ENCODE measurements at regions not wholly inside any gene's neighbourhood (a gene's known extent, or its start where the extent isn't known, plus 50 kb on each side); places are given as distances from the start of the nearest gene placed in this dataset.

DNA sequence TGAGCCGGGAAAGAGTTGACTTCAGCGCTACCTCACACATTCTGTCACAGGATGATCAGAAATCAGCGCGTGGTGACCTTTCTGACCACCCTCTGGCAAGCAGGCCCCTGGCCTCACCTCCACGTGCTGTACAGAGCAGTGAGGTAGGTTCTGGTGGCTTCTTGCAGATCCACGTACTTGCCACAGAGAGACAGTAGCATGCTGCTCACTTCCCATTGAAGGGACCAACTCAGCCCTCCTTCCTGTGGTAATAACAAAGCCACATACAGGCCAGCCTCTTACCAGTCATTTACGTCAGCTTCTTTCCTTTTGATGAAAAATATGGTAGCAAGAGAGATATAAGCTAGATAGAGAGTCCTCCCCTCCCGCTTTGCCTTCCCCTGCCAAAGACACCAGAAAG, 200.7 kb downstream of the CHRM3 start:
- no TSS peak for BruUV-seq (replicated peaks)
- no peak for ATAC-seq
- POLR2A ChIA-PET (ENCODE audit: unreplicated experiment) = no interaction called here

DNA sequence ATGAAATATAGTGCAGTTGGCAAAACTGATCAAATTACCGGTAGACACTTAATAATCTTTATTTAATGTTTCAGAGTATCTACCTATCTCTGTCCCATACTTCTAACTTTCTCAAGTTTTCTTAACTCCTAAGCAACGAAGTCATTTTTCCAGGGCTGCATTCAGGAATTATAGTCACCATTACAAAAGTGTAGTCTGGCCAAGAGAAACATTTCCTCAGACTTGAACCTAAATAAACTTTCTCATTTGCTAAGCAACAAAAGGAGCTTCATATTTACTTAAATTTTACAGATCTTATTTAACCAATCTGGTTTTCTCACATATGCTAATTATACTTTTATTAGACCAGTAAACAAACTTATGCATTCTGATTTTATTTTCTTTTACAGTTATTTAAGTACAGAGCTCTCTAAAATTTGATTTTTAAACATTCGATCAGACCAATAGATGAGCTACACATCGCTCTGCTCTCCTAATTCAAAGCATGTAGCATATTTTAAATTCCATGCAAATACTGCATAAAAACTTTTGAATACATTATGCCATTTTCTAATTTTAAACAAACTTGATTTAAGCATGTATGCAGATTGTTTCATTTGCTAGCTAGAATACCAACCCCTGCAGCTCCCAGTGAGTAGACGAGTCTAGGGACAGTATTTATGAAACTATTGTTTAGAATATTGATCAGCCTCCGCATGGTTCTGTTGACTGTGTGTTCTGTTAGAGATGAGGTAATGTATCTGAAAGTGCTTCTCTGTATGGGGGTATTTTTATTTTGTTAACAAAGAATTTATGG, 201.4 kb downstream of the CHRM3 start:
- CTCF ChIA-PET = no interaction called here

More for the DNA sequence above, 200.7 kb downstream of the CHRM3 start:
- no peak overlapping the region for H3K4me2 ChIP-seq (ENCODE audit: low read length)
- no peak overlapping the region for H3K9ac ChIP-seq (ENCODE audit: low read length)
- no peaks in the 10 kb centered on the region for H3K36me3 ChIP-seq (ENCODE audit: low read depth, low read length)
- no peak for TF ChIP-seq EZH2phosphoT487 (IDR thresholded peaks at IDR 0.05; ENCODE audit: borderline replicate concordance, low read length)
- TF ChIP-seq, protein P1, sequence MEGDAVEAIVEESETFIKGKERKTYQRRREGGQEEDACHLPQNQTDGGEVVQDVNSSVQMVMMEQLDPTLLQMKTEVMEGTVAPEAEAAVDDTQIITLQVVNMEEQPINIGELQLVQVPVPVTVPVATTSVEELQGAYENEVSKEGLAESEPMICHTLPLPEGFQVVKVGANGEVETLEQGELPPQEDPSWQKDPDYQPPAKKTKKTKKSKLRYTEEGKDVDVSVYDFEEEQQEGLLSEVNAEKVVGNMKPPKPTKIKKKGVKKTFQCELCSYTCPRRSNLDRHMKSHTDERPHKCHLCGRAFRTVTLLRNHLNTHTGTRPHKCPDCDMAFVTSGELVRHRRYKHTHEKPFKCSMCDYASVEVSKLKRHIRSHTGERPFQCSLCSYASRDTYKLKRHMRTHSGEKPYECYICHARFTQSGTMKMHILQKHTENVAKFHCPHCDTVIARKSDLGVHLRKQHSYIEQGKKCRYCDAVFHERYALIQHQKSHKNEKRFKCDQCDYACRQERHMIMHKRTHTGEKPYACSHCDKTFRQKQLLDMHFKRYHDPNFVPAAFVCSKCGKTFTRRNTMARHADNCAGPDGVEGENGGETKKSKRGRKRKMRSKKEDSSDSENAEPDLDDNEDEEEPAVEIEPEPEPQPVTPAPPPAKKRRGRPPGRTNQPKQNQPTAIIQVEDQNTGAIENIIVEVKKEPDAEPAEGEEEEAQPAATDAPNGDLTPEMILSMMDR (conservative IDR thresholded peaks at IDR 0.05; ENCODE audit: low read depth, low read length) = no peak
- TF ChIP-seq EZH2 (IDR thresholded peaks at IDR 0.05; ENCODE audit: low read length, unreplicated experiment) = no peak
- CTCF ChIA-PET = no interaction called here
- intact Hi-C loops (cut with micrococcal nuclease) = loop anchor here (5.0 kb wide), 1 partner anchor 190 kb away; no protein-coding TSS in a partner anchor
- DNase-seq = no peak
- H3K4me3 ChIP-seq (ENCODE audit: low read length) = no peak overlapping the region
- H3K79me2 ChIP-seq (ENCODE audit: low read length) = no peaks in the 10 kb centered on the region
- H3F3A ChIP-seq (ENCODE audit: low read length, unreplicated experiment) = no peaks in the 10 kb centered on the region
- no peaks in the 10 kb centered on the region for H4K20me1 ChIP-seq (ENCODE audit: low read length)
- H3K27ac ChIP-seq (ENCODE audit: low read length) = no peak overlapping the region
- no peaks in the 10 kb centered on the region for H3K27me3 ChIP-seq (ENCODE audit: low read length)
- no peaks in the 10 kb centered on the region for H3K4me1 ChIP-seq (ENCODE audit: insufficient read depth, low read length)
- no peaks in the 10 kb centered on the region for H3K9me3 ChIP-seq (ENCODE audit: low read length)
- H2AFZ ChIP-seq (ENCODE audit: low read length) = no peak overlapping the region
- H3K9me2 ChIP-seq (replicated peaks; ENCODE audit: low read length) = 0 out of 2 replicates have a peak, but pooled peaks cover 5% of the 10 kb centered on the region

More for the DNA sequence above, 201.4 kb downstream of the CHRM3 start:
- intact Hi-C loops (cut with micrococcal nuclease) = loop anchor here (5.0 kb wide), 1 partner anchor 190 kb away; no protein-coding TSS in a partner anchor
- ATAC-seq (no peak), DNase-seq (no peak)
- Histone ChIP-seq H3K27me3 (ENCODE audit: low read length) (no peaks in the 10 kb centered on the region), H2AFZ (ENCODE audit: low read length) (no peak overlapping the region), H3K4me2 (ENCODE audit: low read length) (no peak overlapping the region), H3K4me3 (ENCODE audit: low read length) (no peak overlapping the region), H3K9ac (ENCODE audit: low read length) (no peak overlapping the region), H3K9me3 (ENCODE audit: low read length) (no peaks in the 10 kb centered on the region), H3K27ac (ENCODE audit: low read length) (no peak overlapping the region), H3K36me3 (ENCODE audit: low read depth, low read length) (no peaks in the 10 kb centered on the region), H3K4me1 (ENCODE audit: insufficient read depth, low read length) (no peaks in the 10 kb centered on the region), H4K20me1 (ENCODE audit: low read length) (no peaks in the 10 kb centered on the region), H3K9me2 (replicated peaks; ENCODE audit: low read length) (0 out of 2 replicates have a peak, but pooled peaks cover 5% of the 10 kb centered on the region), H3F3A (ENCODE audit: low read length, unreplicated experiment) (no peaks in the 10 kb centered on the region), H3K79me2 (ENCODE audit: low read length) (no peaks in the 10 kb centered on the region)
- TF ChIP-seq, protein P1 (conservative IDR thresholded peaks at IDR 0.05; ENCODE audit: low read depth, low read length) = no peak
- TF ChIP-seq EZH2 (IDR thresholded peaks at IDR 0.05; ENCODE audit: low read length, unreplicated experiment) = no peak
- TF ChIP-seq EZH2phosphoT487 (IDR thresholded peaks at IDR 0.05; ENCODE audit: borderline replicate concordance, low read length) = no peak
- no TSS peak for BruUV-seq (replicated peaks)
- POLR2A ChIA-PET (ENCODE audit: unreplicated experiment) = no interaction called here

Measured in PC-3 (cell line).